ENCODE measurements at regions not wholly inside any gene's neighbourhood (a gene's known extent, or its start where the extent isn't known, plus 50 kb on each side); places are given as distances from the start of the nearest gene placed in this dataset.
"Not testable (repeated sequence)": the region's sequence is repeated elsewhere in the genome, so short reads cannot be mapped to it uniquely, and the experiment has no call there.

GRCh38 chrX:85663970-85664369 lies 284.5 kb upstream of the POF1B start:
- TF ChIP-seq POLR2A (IDR thresholded peaks at IDR 0.05; ENCODE audit: low read length); GATA1 (IDR thresholded peaks at IDR 0.05; ENCODE audit: low read depth, low read length): not testable (repeated sequence)

Data from erythroblast (primary cell).